HEK293T (cell line): ENCODE measurements at regions not wholly inside any gene's neighbourhood (a gene's known extent, or its start where the extent isn't known, plus 50 kb on each side); places are given as distances from the start of the nearest gene placed in this dataset.
"Not testable (repeated sequence)": the region's sequence is repeated elsewhere in the genome, so short reads cannot be mapped to it uniquely, and the experiment has no call there.

Experiments used
- CTCF ChIA-PET: fragments of 350-600 bp; formaldehyde crosslinking; extraction: SDS; loops from one replicate; lab custom pipeline; 2021; ENCODE audit warnings: antibody characterized with exemption, inconsistent platforms; lab: Yijun Ruan, JAX
- POLR2A ChIA-PET: fragments of 350-600 bp; formaldehyde crosslinking; extraction: SDS; loops from one replicate; lab custom pipeline; 2020; ENCODE audit warnings: antibody characterized with exemption, inconsistent platforms; lab: Yijun Ruan, JAX
- DNase-seq: peaks from one replicate; pipeline ENCODE4 v3.0.0; 2012; ENCODE audit warnings: mixed read lengths; ENCODE audit errors: extremely low spot score
- ARNT ChIP-seq: fragments of 450-650 bp; IDR thresholded peaks from 2 replicates; pipeline ENCODE4 v1.6.1; 2017; ENCODE audit warnings: mild to moderate bottlenecking
- BHLHE40 ChIP-seq: fragments of 450-650 bp; IDR thresholded peaks from 2 replicates; pipeline ENCODE4 v1.6.1; 2016; ENCODE audit warnings: mild to moderate bottlenecking, moderate library complexity, borderline replicate concordance
- CTBP1 ChIP-seq: fragments of 450-650 bp; IDR thresholded peaks from 2 replicates; pipeline ENCODE4 v1.6.1; 2016; ENCODE audit warnings: borderline replicate concordance
- ELF4 ChIP-seq: fragments of 450-650 bp; IDR thresholded peaks from 2 replicates; pipeline ENCODE4 v1.6.1; 2017; ENCODE audit warnings: antibody characterized with exemption
- FOXA1 ChIP-seq: fragments of 450-650 bp; IDR thresholded peaks from 2 replicates; pipeline ENCODE4 v1.6.1; 2016; ENCODE audit warnings: mild to moderate bottlenecking
- FOXK2 ChIP-seq: fragments of 450-650 bp; IDR thresholded peaks from 2 replicates; pipeline ENCODE4 v1.6.1; 2016; ENCODE audit warnings: mild to moderate bottlenecking
- FOXM1 ChIP-seq: fragments of 450-650 bp; IDR thresholded peaks from 2 replicates; pipeline ENCODE4 v1.6.1; 2017; ENCODE audit warnings: mild to moderate bottlenecking, borderline replicate concordance
- HDGF ChIP-seq: fragments of 450-650 bp; IDR thresholded peaks from 2 replicates; pipeline ENCODE4 v1.6.1; 2017; ENCODE audit warnings: antibody characterized with exemption, borderline replicate concordance
- L3MBTL2 ChIP-seq: fragments of 450-650 bp; conservative IDR thresholded peaks from 2 replicates; pipeline ENCODE4 v1.6.1; 2016; ENCODE audit warnings: mild to moderate bottlenecking
- LEF1 ChIP-seq: fragments of 450-650 bp; IDR thresholded peaks from 2 replicates; pipeline ENCODE4 v1.6.1; 2017; ENCODE audit warnings: mild to moderate bottlenecking, borderline replicate concordance
- NFRKB ChIP-seq: fragments of 450-650 bp; IDR thresholded peaks from 2 replicates; pipeline ENCODE4 v1.6.1; 2016; ENCODE audit warnings: mild to moderate bottlenecking, moderate library complexity
- SP1 ChIP-seq: fragments of 450-650 bp; IDR thresholded peaks from 2 replicates; pipeline ENCODE4 v1.6.1; 2017
- SUZ12 ChIP-seq: fragments of 450-650 bp; IDR thresholded peaks from 2 replicates; pipeline ENCODE4 v1.6.1; 2016; ENCODE audit warnings: mild to moderate bottlenecking
- TARDBP ChIP-seq: fragments of 450-650 bp; IDR thresholded peaks from 2 replicates; pipeline ENCODE4 v1.6.1; 2016
- ZNF384 ChIP-seq: fragments of 450-650 bp; IDR thresholded peaks from 2 replicates; pipeline ENCODE4 v1.6.1; 2016
- TF ChIP-seq, protein P1 (sequence below): fragments of 450-650 bp; IDR thresholded peaks from 2 replicates; pipeline ENCODE4 v1.6.1; 2016

DNA sequence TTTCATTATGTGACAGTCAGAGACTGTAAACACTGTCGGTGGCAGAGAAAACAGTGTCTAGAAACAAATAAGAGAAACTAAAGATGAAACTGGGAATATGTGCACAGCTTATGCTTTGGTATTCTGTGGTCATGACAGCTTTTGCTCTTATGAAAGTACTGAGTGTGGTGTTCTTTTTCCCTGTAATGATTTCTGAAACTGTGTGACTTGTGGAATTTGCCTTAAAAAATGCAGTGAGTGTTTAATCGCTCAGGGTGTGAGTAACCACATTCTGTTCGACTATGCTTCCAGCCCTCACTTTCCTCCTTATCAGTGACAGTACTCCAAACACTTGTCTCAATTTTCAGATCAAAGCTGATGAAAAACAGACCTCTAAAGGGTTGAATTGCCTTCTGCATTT is 66.9 kb upstream of the DIAPH3 start:
- ChIA-PET CTCF (interaction anchor here (0.6 kb wide), 1 partner anchor 68 kb away, joined by 3 read pairs; no protein-coding TSS in a partner anchor), POLR2A (no interaction called here)
- DNase-seq, result no peak
- no peak for TF ChIP-seq ZNF384
- no peak for TF ChIP-seq FOXK2
- TF ChIP-seq, protein P1, sequence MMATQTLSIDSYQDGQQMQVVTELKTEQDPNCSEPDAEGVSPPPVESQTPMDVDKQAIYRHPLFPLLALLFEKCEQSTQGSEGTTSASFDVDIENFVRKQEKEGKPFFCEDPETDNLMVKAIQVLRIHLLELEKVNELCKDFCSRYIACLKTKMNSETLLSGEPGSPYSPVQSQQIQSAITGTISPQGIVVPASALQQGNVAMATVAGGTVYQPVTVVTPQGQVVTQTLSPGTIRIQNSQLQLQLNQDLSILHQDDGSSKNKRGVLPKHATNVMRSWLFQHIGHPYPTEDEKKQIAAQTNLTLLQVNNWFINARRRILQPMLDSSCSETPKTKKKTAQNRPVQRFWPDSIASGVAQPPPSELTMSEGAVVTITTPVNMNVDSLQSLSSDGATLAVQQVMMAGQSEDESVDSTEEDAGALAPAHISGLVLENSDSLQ, result no peak
- TF ChIP-seq NFRKB, result no peak
- TF ChIP-seq LEF1, result no peak
- TF ChIP-seq L3MBTL2, result no peak
- no peak for TF ChIP-seq ARNT
- TF ChIP-seq SP1, result no peak

DNA sequence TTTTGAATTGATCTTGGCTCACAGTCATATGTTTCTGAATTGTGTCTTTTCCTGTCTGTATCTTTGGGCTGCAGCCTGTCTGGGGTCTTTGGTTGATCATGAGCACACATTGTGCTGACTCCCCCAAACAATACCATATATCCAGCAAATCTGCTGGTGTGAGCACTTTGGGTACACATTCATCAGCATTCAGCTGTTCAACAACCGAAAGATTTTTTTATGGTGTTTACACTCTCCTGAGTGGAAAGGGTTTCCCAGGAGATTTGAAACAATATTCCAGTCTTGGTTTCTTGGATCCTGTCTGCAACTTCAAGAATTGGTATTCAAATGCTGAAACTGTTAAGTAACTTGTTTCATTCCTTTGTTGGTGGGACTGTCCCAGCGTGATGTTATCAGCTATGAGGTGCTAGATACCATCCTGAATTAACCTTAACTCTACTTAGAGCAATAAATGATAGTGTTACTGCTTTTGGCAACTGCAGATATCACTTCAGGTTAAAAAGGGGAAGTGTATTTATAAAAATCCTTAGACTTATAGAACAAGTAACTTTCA is 78.4 kb upstream of the DIAPH3 start:
- ChIA-PET POLR2A (no interaction called here), CTCF (no interaction called here)
- DNase-seq, result no peak
- no peak for TF ChIP-seq SP1
- no peak for TF ChIP-seq SUZ12
- no peak for TF ChIP-seq FOXM1
- no peak for TF ChIP-seq ZNF384
- no peak for TF ChIP-seq HDGF
- no peak for TF ChIP-seq BHLHE40
- no peak for TF ChIP-seq ELF4
- TF ChIP-seq FOXA1, result no peak
- no peak for TF ChIP-seq L3MBTL2
- no peak for TF ChIP-seq NFRKB
- TF ChIP-seq, protein P1, result no peak
- TF ChIP-seq TARDBP, result no peak
- TF ChIP-seq CTBP1, result no peak
- no peak for TF ChIP-seq LEF1
- no peak for TF ChIP-seq FOXK2
- no peak for TF ChIP-seq ARNT

DNA sequence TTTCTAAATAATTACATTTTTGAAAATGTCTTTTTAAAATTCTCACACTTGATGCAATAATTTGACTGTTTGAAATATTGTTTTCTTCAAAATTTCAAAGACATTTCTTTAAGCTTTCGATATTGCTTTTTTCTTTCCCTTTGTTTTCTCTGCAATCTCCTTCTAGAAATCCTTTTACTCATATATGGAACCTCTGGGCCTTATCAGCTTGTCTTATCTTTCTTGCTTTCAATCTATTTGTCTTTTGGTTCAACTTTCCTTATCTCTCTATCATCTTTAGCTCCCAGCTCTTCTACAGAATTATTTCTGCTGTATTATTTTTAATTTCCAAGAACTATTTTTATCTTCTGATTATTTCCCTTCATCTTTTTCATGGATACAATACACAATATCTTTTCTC is 80.7 kb upstream of the DIAPH3 start:
- no peak for DNase-seq
- ChIA-PET POLR2A (no interaction called here), CTCF (no interaction called here)
- TF ChIP-seq LEF1 (no peak), BHLHE40 (no peak), FOXA1 (no peak), L3MBTL2 (no peak), SP1 (no peak), FOXK2 (no peak), ZNF384 (no peak), CTBP1 (no peak), NFRKB (no peak), ARNT (no peak), SUZ12 (no peak)

DNA sequence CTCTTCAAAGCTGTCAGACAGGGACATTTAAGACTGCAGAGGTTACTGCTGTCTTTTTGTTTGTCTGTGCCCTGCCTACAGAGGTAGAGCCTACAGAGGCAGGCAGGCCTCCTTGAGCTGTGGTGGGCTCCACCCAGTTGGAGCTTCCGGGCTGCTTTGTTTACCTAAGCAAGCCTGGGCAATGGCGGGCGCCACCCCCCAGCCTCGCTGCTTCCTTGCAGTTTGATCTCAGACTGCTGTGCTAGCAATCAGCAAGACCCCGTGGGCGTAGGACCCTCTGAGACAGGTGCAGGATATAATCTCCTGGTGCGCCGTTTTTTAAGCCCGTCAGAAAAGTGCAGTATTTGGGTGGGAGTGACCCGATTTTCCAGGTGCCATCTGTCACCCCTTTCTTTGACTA is 87.7 kb upstream of the DIAPH3 start:
- CTCF ChIA-PET, DNase-seq: not testable (repeated sequence)

DNA sequence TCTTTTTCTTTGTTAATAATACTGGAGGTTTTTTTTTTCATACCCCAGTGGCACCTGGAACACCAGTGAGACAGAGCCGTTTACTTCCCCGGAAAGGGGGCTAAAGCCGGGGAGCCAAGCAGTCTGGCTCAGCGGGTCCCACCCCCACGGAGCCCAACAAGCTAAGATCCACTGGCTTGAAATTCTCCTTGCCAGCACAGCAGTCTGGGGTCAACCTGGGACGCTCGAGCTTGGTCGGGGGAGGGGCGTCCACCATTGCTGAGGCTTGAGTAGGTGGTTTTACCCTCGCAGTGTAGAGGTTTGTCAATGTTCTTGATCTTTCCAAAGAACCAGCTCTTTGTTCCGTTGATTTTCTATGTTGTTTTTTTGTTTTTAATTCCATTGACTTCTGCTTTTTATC is 94.6 kb upstream of the DIAPH3 start:
- ChIA-PET CTCF (no interaction called here), POLR2A (no interaction called here)
- no peak for DNase-seq
- TF ChIP-seq L3MBTL2 (no peak), ZNF384 (no peak), ARNT (no peak), FOXM1 (no peak), NFRKB (no peak), SUZ12 (no peak), CTBP1 (no peak), TARDBP (no peak), HDGF (no peak), BHLHE40 (no peak), FOXK2 (no peak), SP1 (no peak), FOXA1 (no peak), LEF1 (no peak), ELF4 (no peak)
- TF ChIP-seq, protein P1, result no peak

More for the DNA sequence above, 87.7 kb upstream of the DIAPH3 start:
- POLR2A ChIA-PET, result not testable (repeated sequence)

DNA sequence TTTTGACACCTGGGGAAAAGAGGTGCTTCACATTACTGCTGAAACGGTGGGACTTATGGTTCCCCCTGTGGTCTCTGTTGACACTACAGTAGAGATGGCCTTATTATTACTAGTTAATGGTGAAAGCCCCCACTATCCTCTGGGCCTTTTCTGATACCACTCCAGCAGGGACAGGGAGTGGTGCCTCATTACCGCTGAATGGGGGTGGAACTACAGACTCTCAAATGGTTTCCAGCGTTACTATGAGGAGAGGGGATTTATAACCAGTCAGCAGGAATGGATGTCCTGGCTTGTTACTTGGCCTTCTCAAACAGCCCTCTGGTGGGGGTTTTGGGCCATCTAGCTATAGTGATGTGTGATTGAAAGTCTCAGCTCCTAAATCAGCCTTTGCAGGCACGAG is 96.7 kb upstream of the DIAPH3 start:
- TF ChIP-seq ARNT (no peak), ZNF384 (no peak), SUZ12 (no peak), FOXA1 (no peak), FOXM1 (no peak), HDGF (no peak), SP1 (no peak), NFRKB (no peak), L3MBTL2 (no peak), CTBP1 (no peak), FOXK2 (no peak), ELF4 (no peak), LEF1 (no peak), TARDBP (no peak), BHLHE40 (no peak)
- TF ChIP-seq, protein P1, result no peak
- ChIA-PET CTCF (no interaction called here), POLR2A (no interaction called here)
- DNase-seq, result peak; percentile 8
